K562 (cell line): ENCODE measurements at regions not wholly inside any gene's neighbourhood (a gene's known extent, or its start where the extent isn't known, plus 50 kb on each side); places are given as distances from the start of the nearest gene placed in this dataset.

Experiments
- ATAC-seq: fragments of 200-7000 bp; cut with Tn5 transposase; 3 replicates; pipeline ENCODE4 v1.9.1; 2020; ENCODE audit warnings: moderate library complexity
- BruUV-seq: library from RNA; stranded (reverse); fragments of 400-500 nt; replicated peaks from 2 replicates; lab custom pipeline; 2021; lab: Mats Ljungman, UMichigan
- CTCF ChIA-PET: fragments of 300-600 bp; formaldehyde crosslinking; extraction: SDS; loops from one replicate; lab custom pipeline; 2021; ENCODE audit warnings: low intra/inter-chr PET ratio; lab: Yijun Ruan, JAX
- POLR2A ChIA-PET: fragments of 300-600, 350-650 bp; sonication (Branson Sonifier 250); formaldehyde crosslinking; extraction: SDS; loops from one replicate; lab custom pipeline; 2021; ENCODE audit warnings: antibody characterized with exemption, inconsistent platforms; lab: Yijun Ruan, JAX
- DNase-seq, 4 experiments: peaks; one replicate each; pipeline versions ENCODE4 v3.0.0 to v3.0.0-alpha.2; 2011 to 2018; ENCODE audit warnings: low spot score in 3 of 4, mixed read lengths in 3 of 4; ENCODE audit errors: extremely low read depth in 1 of 4
- FAIRE-seq: peaks from 2 replicates; lab custom pipeline; 2011; peaks lifted over from hg19 to GRCh38; lab: Jason Lieb, UNC
- H2AFZ ChIP-seq: 2 replicates; pipeline ENCODE4 v1.6.0; 2011; ENCODE audit warnings: low read depth, low read length, control low read depth, inconsistent platforms
- H3K27ac ChIP-seq: fragments of 200-600 bp; 3 replicates; pipeline ENCODE4 v1.8.0; 2011; ENCODE audit warnings: low read depth, mild to moderate bottlenecking, control low read depth, inconsistent platforms, low read length, moderate library complexity, mixed read lengths; ENCODE audit errors: extremely low read depth
- H3K27me3 ChIP-seq, 2 experiments: fragments of 300-600 bp in 1 of 2; 2 replicates in 1 of 2; 3 replicates in 1 of 2; pipeline versions ENCODE4 v1.6.0 to v1.8.0; 2011; ENCODE audit warnings: inconsistent platforms in 2 of 2, low read length in 2 of 2, mild to moderate bottlenecking in 1 of 2, mixed read lengths in 1 of 2, moderate library complexity in 1 of 2; ENCODE audit not compliant: control insufficient read depth in 2 of 2, insufficient read depth in 2 of 2
- H3K36me3 ChIP-seq: fragments of 300-600 bp; 3 replicates; pipeline ENCODE4 v1.8.0; 2011; ENCODE audit warnings: mild to moderate bottlenecking, low read length, inconsistent platforms; ENCODE audit not compliant: control insufficient read depth, insufficient read depth
- H3K4me1 ChIP-seq, 2 experiments: fragments of 200-600 bp in 1 of 2; replicated peaks in 1 of 2; 2 replicates in 1 of 2; 3 replicates in 1 of 2; pipeline versions ENCODE4 v1.5.1 to v1.8.0; 2011; ENCODE audit warnings: inconsistent platforms in 2 of 2, low read length in 2 of 2, mild to moderate bottlenecking in 1 of 2, mixed read lengths in 1 of 2, moderate library complexity in 1 of 2; ENCODE audit not compliant: control insufficient read depth in 2 of 2, insufficient read depth in 2 of 2
- H3K4me2 ChIP-seq: 2 replicates; pipeline ENCODE4 v1.6.1; 2011; ENCODE audit warnings: low read length, control low read depth, inconsistent platforms, mixed read lengths; ENCODE audit not compliant: insufficient read depth
- H3K4me3 ChIP-seq: fragments of 200-600 bp; sonication (generic), shearing (Covaris generic); 2 replicates; pipeline ENCODE4 v1.5.1; 2016; ENCODE audit warnings: control low read depth, inconsistent platforms
- H3K79me2 ChIP-seq: fragments of 200-600 bp; 3 replicates; pipeline ENCODE4 v1.8.0; 2011; ENCODE audit warnings: low read length, inconsistent platforms; ENCODE audit not compliant: control insufficient read depth, insufficient read depth
- H3K9ac ChIP-seq, 2 experiments: 2 replicates each; pipeline versions ENCODE4 v1.6.0 to v1.6.1; 2011; ENCODE audit warnings: low read depth in 2 of 2, low read length in 2 of 2, control low read depth in 1 of 2, inconsistent platforms in 1 of 2, mild to moderate bottlenecking in 1 of 2, mixed read lengths in 1 of 2; ENCODE audit not compliant: insufficient read depth in 1 of 2
- H3K9me1 ChIP-seq: one replicate; pipeline ENCODE4 v1.6.0; 2011; ENCODE audit warnings: inconsistent platforms, mild to moderate bottlenecking, low read length, moderate library complexity; ENCODE audit not compliant: control insufficient read depth, insufficient read depth
- H3K9me3 ChIP-seq: replicated peaks from 2 replicates; pipeline ENCODE4 v1.5.1; 2011; ENCODE audit warnings: low read depth, low read length, inconsistent platforms; ENCODE audit not compliant: control insufficient read depth, insufficient read depth
- H4K20me1 ChIP-seq: replicated peaks from 2 replicates; pipeline ENCODE4 v1.6.1; 2011; ENCODE audit warnings: low read length, inconsistent platforms, mixed read lengths; ENCODE audit not compliant: control insufficient read depth, insufficient read depth
- ARID2 ChIP-seq: fragments of 450-650 bp; IDR thresholded peaks from 2 replicates; pipeline ENCODE4 v1.6.1; 2017; ENCODE audit warnings: antibody characterized with exemption, mild to moderate bottlenecking
- ELK3 ChIP-seq: fragments of 450-650 bp; formaldehyde crosslinking; IDR thresholded peaks from 2 replicates; pipeline ENCODE4 v1.4.0; 2020; ENCODE audit warnings: mild to moderate bottlenecking
- EZH2 ChIP-seq: IDR thresholded peaks from 2 replicates; pipeline ENCODE4 v1.6.1; 2012; ENCODE audit warnings: low read depth, mild to moderate bottlenecking, inconsistent platforms, low read length, borderline replicate concordance
- HEY1 ChIP-seq: fragments of 250-450 bp; sonication (Bioruptor Pico); IDR thresholded peaks from 2 replicates; pipeline ENCODE4 v1.5.0; 2020; ENCODE audit warnings: mild to moderate bottlenecking, moderate library complexity, borderline replicate concordance
- MGA ChIP-seq: fragments of 450-650 bp; IDR thresholded peaks from 2 replicates; pipeline ENCODE4 v1.6.1; 2016; ENCODE audit warnings: mild to moderate bottlenecking, moderate library complexity
- RBM17 ChIP-seq: fragments of 200-400 bp; formaldehyde crosslinking; IDR thresholded peaks from 2 replicates; pipeline ENCODE4 v1.6.1; 2017; ENCODE audit warnings: low read depth, mild to moderate bottlenecking, low read length, borderline replicate concordance
- SIRT6 ChIP-seq: IDR thresholded peaks from one replicate; pipeline ENCODE4 v1.6.1; 2012; ENCODE audit warnings: low read depth, mild to moderate bottlenecking, control low read depth, inconsistent platforms, low read length, moderate library complexity
- SMARCA5 ChIP-seq: fragments of 450-650 bp; IDR thresholded peaks from 2 replicates; pipeline ENCODE4 v1.6.1; 2016
- ZNF316 ChIP-seq: fragments of 450-650 bp; IDR thresholded peaks from 2 replicates; pipeline ENCODE4 v1.6.1; 2016
- ZNF583 ChIP-seq: fragments of 250-450 bp; sonication (Bioruptor Pico); IDR thresholded peaks from 2 replicates; pipeline ENCODE4 v1.4.0; 2020
- WGBS: fragments of 100-300 bp; shearing (Covaris generic); methylation state at CpG from one replicate; pipeline ENCODE4 v1.1.6; 2016; ENCODE audit warnings: low coverage, mixed read lengths; ENCODE audit not compliant: insufficient coverage; ENCODE audit errors: missing lambda C conversion rate; 5-methylcytosine and 5-hydroxymethylcytosine counted together
- in situ Hi-C: fragments of 300-500 bp; cut with MboI; formaldehyde crosslinking; loops from 4 replicates; pipeline ENCODE4 v1.15.0; 2018; ENCODE audit warnings: inconsistent platforms, mixed read lengths
- intact Hi-C: fragments of 100-400 bp; cut with micrococcal nuclease; formaldehyde crosslinking; loops from 2 replicates; pipeline ENCODE4 v1.14.2; 2022

GRCh38 chr20:57781901-57782300 lies 72.1 kb upstream of the PMEPA1 start:
- POLR2A ChIA-PET: interaction anchor here (0.5 to 0.8 kb wide), 4 partner anchors 9 to 50 kb away, joined by 3 read pairs; no protein-coding TSS in a partner anchor
- FAIRE-seq: no peak
- TF ChIP-seq ZNF316: no peak
- TF ChIP-seq SMARCA5: no peak
- TF ChIP-seq RBM17: no peak
- TF ChIP-seq HEY1 (CRISPR knock-in tag): no peak
- TF ChIP-seq EZH2: no peak
- no peak for TF ChIP-seq ZNF583 (CRISPR knock-in tag)
- TF ChIP-seq ARID2: no peak
- TF ChIP-seq SIRT6: no peak
- no peak for TF ChIP-seq ELK3 (CRISPR knock-in tag)
- no peak for TF ChIP-seq MGA

More at GRCh38 chr20:57781901-57782300, 72.1 kb upstream of the PMEPA1 start:
- no peak overlapping the region for H3K9ac ChIP-seq
- H4K20me1 ChIP-seq: no peaks in the 10 kb centered on the region
- 0% methylated on average over 7 of the region's 7 CpGs for WGBS
- H3K79me2 ChIP-seq: no peaks in the 10 kb centered on the region
- H3K9me3 ChIP-seq: no peaks in the 10 kb centered on the region
- no peak overlapping the region for H3K27ac ChIP-seq
- no peak for DNase-seq
- intact Hi-C loops: no loop called here
- no peak for ATAC-seq
- no peak overlapping the region for H3K4me3 ChIP-seq
- in situ Hi-C loops: no loop called here
- no peaks in the 10 kb centered on the region for H3K36me3 ChIP-seq
- BruUV-seq: no TSS peak
- no peak overlapping the region for H2AFZ ChIP-seq
- CTCF ChIA-PET: no interaction called here
- no peaks in the 10 kb centered on the region for H3K9me1 ChIP-seq
- no peak overlapping the region for H3K4me2 ChIP-seq
- H3K4me1 ChIP-seq: no peaks in the 10 kb centered on the region
- H3K27me3 ChIP-seq: peaks cover 0 to 9% of the 10 kb centered on the region in 2 experiments; a peak in 1 of 5 replicates
